Mesenchymal stem cell (in vitro differentiated cells and primary cell): ENCODE measurements at regions not wholly inside any gene's neighbourhood (a gene's known extent, or its start where the extent isn't known, plus 50 kb on each side); places are given as distances from the start of the nearest gene placed in this dataset.

Experiments
- DNase-seq: peaks from one replicate; pipeline ENCODE4 v3.0.0-alpha.2; 2013
- H2AFZ ChIP-seq: one replicate; pipeline ENCODE4 v1.6.1; 2013; ENCODE audit warnings: low read depth, mild to moderate bottlenecking, control low read depth, inconsistent platforms, low read length, moderate library complexity
- H2AK5ac ChIP-seq: 2 replicates; pipeline ENCODE4 v1.6.1; 2013; ENCODE audit warnings: low read length, moderate library complexity, mild to moderate bottlenecking, inconsistent platforms; ENCODE audit not compliant: severe bottlenecking
- H2BK120ac ChIP-seq: one replicate; pipeline ENCODE4 v1.6.1; 2013; ENCODE audit warnings: low read depth, mild to moderate bottlenecking, inconsistent platforms, low read length, moderate library complexity
- H2BK12ac ChIP-seq, 2 experiments: one replicate each; pipeline ENCODE4 v1.6.1; 2013; ENCODE audit warnings: inconsistent platforms in 2 of 2, low read length in 2 of 2, mild to moderate bottlenecking in 2 of 2, moderate library complexity in 2 of 2, control low read depth in 1 of 2
- H2BK15ac ChIP-seq: one replicate; pipeline ENCODE4 v1.6.1; 2013; ENCODE audit warnings: mild to moderate bottlenecking, low read depth, inconsistent platforms; ENCODE audit not compliant: poor library complexity, severe bottlenecking
- H2BK5ac ChIP-seq: 2 replicates; pipeline ENCODE4 v1.6.1; 2013; ENCODE audit warnings: low read depth, mild to moderate bottlenecking, low read length, control low read depth, inconsistent platforms; ENCODE audit not compliant: poor library complexity, severe bottlenecking
- H3K14ac ChIP-seq, 2 experiments: one replicate each; pipeline ENCODE4 v1.6.1; 2013; ENCODE audit warnings: inconsistent platforms in 2 of 2, low read length in 2 of 2, control low read depth in 1 of 2, mild to moderate bottlenecking in 1 of 2, moderate library complexity in 1 of 2
- H3K18ac ChIP-seq, 2 experiments: one replicate each; pipeline ENCODE4 v1.6.1; 2013; ENCODE audit warnings: inconsistent platforms in 2 of 2, low read length in 2 of 2, control low read depth in 1 of 2, low read depth in 1 of 2, mild to moderate bottlenecking in 1 of 2
- H3K23ac ChIP-seq, 2 experiments: one replicate each; pipeline ENCODE4 v1.6.1; 2013; ENCODE audit warnings: inconsistent platforms in 2 of 2, low read length in 2 of 2, mild to moderate bottlenecking in 2 of 2, moderate library complexity in 2 of 2, control low read depth in 1 of 2
- H3K27ac ChIP-seq: 2 replicates; pipeline ENCODE4 v1.5.1; 2013; ENCODE audit warnings: mild to moderate bottlenecking, moderate library complexity, low read length, control low read depth, inconsistent platforms; ENCODE audit not compliant: poor library complexity, severe bottlenecking
- H3K27me3 ChIP-seq, 2 experiments: 2 replicates each; pipeline versions ENCODE4 v1.6.1 to v1.7.0; 2013; ENCODE audit warnings: low read length in 2 of 2, mild to moderate bottlenecking in 2 of 2, moderate library complexity in 2 of 2, control low read depth in 1 of 2, inconsistent platforms in 1 of 2; ENCODE audit not compliant: control insufficient read depth in 1 of 2, insufficient read depth in 1 of 2
- H3K36me3 ChIP-seq, 2 experiments: 2 replicates each; pipeline versions ENCODE4 v1.6.1 to v1.7.0; 2013; ENCODE audit warnings: low read length in 2 of 2, control low read depth in 1 of 2, inconsistent platforms in 1 of 2, low read depth in 1 of 2, mild to moderate bottlenecking in 1 of 2; ENCODE audit not compliant: insufficient read depth in 2 of 2, control insufficient read depth in 1 of 2
- H3K4ac ChIP-seq, 2 experiments: one replicate each; pipeline ENCODE4 v1.6.1; 2013; ENCODE audit warnings: inconsistent platforms in 2 of 2, low read length in 2 of 2, mild to moderate bottlenecking in 2 of 2, moderate library complexity in 2 of 2, control low read depth in 1 of 2, low read depth in 1 of 2
- H3K4me1 ChIP-seq: 2 replicates; pipeline ENCODE4 v1.6.1; 2013; ENCODE audit warnings: low read depth, low read length, control low read depth; ENCODE audit not compliant: control insufficient read depth, insufficient read depth
- H3K4me2 ChIP-seq: 2 replicates; pipeline ENCODE4 v1.6.1; 2013; ENCODE audit warnings: low read length, mild to moderate bottlenecking, inconsistent platforms; ENCODE audit not compliant: poor library complexity, severe bottlenecking
- H3K4me3 ChIP-seq, 2 experiments: 2 replicates each; pipeline versions ENCODE4 v1.5.1 to v1.7.0; 2013; ENCODE audit warnings: low read length in 2 of 2, mild to moderate bottlenecking in 2 of 2, control low read depth in 1 of 2, low read depth in 1 of 2; ENCODE audit not compliant: insufficient read depth in 1 of 2
- H3K79me1 ChIP-seq: replicated peaks from 2 replicates; pipeline ENCODE4 v1.6.1; 2013; ENCODE audit warnings: mild to moderate bottlenecking, control low read depth, low read length, inconsistent platforms; ENCODE audit not compliant: poor library complexity, severe bottlenecking
- H3K9ac ChIP-seq: 2 replicates; pipeline ENCODE4 v1.7.0; 2013; ENCODE audit warnings: mild to moderate bottlenecking, low read length, moderate library complexity
- H3K9me3 ChIP-seq: 2 replicates; pipeline ENCODE4 v1.7.0; 2013; ENCODE audit warnings: mild to moderate bottlenecking, low read length; ENCODE audit not compliant: control insufficient read depth
- H4K8ac ChIP-seq: one replicate; pipeline ENCODE4 v1.6.1; 2013; ENCODE audit warnings: inconsistent platforms, mild to moderate bottlenecking, low read length, moderate library complexity
- H4K91ac ChIP-seq: one replicate; pipeline ENCODE4 v1.6.1; 2013; ENCODE audit warnings: mild to moderate bottlenecking, low read length, inconsistent platforms
- WGBS: methylation state at CpG from one replicate; pipeline ENCODE4 v1.1.7; 2013; ENCODE audit warnings: mixed read lengths; 5-methylcytosine and 5-hydroxymethylcytosine counted together

- H2AK5ac ChIP-seq, result no peak overlapping the region
- no peak overlapping the region for H3K23ac ChIP-seq
- H2AFZ ChIP-seq, result no peak overlapping the region
- H3K9me3 ChIP-seq, result no peaks in the 10 kb centered on the region
- no peak overlapping the region for H3K9ac ChIP-seq
- WGBS, result 97% methylated on average over 3 of the region's 3 CpGs
- no peak overlapping the region for H4K91ac ChIP-seq
- no peak overlapping the region for H4K8ac ChIP-seq
- no peak overlapping the region for H3K14ac ChIP-seq
- H3K4me3 ChIP-seq, result no peak overlapping the region
- H2BK15ac ChIP-seq, result no peak overlapping the region
- H3K4ac ChIP-seq, result no peak overlapping the region
- no peak overlapping the region for H2BK5ac ChIP-seq
- no peak for DNase-seq
- no peaks in the 10 kb centered on the region for H3K36me3 ChIP-seq
- no peak overlapping the region for H2BK120ac ChIP-seq
- no peaks in the 10 kb centered on the region for H3K27me3 ChIP-seq
- no peak overlapping the region for H3K18ac ChIP-seq
- H3K4me2 ChIP-seq, result no peak overlapping the region
- no peak overlapping the region for H2BK12ac ChIP-seq
- no peak overlapping the region for H3K27ac ChIP-seq
- peaks cover 5% of the 10 kb centered on the region for H3K4me1 ChIP-seq
- H3K79me1 ChIP-seq, result no peaks in the 10 kb centered on the region
Observed at GRCh38 chr6:132244744-132245143, 156.5 kb downstream of the MOXD1 start.

GRCh38 chr6:132236744-132237143 is 164.5 kb downstream of the MOXD1 start:
- 11% methylated on average over 3 of the region's 3 CpGs for WGBS
- Histone ChIP-seq H3K36me3 (no peaks in the 10 kb centered on the region), H2BK15ac (no peak overlapping the region), H3K9me3 (no peaks in the 10 kb centered on the region), H3K18ac (no peak overlapping the region), H3K27me3 (no peaks in the 10 kb centered on the region), H2BK120ac (no peak overlapping the region), H3K14ac (no peak overlapping the region), H3K27ac (peak overlapping the region; percentile 89), H3K23ac (no peak overlapping the region), H3K79me1 (no peaks in the 10 kb centered on the region), H2AFZ (peak overlapping the region; percentile 69), H3K4me2 (peak overlapping the region; percentile 34), H3K4me3 (no peak overlapping the region), H4K8ac (no peak overlapping the region), H2BK5ac (no peak overlapping the region), H2AK5ac (no peak overlapping the region), H4K91ac (no peak overlapping the region), H3K4ac (peak overlapping the region in 1 of 2 experiments; percentile 37), H3K4me1 (peaks cover 2% of the 10 kb centered on the region), H2BK12ac (no peak overlapping the region), H3K9ac (no peak overlapping the region)
- no peak for DNase-seq

GRCh38 chr6:132236281-132236680 is 165.0 kb downstream of the MOXD1 start:
- no peak for DNase-seq
- H2AK5ac ChIP-seq, result no peak overlapping the region
- H3K27ac ChIP-seq, result peak overlapping the region; percentile 89
- WGBS, result 0% methylated on average over 1 of the region's 1 CpG
- no peak overlapping the region for H2BK15ac ChIP-seq
- no peak overlapping the region for H4K8ac ChIP-seq
- H4K91ac ChIP-seq, result no peak overlapping the region
- no peak overlapping the region for H3K23ac ChIP-seq
- H3K4me3 ChIP-seq, result no peak overlapping the region
- no peak overlapping the region for H3K14ac ChIP-seq
- H2BK12ac ChIP-seq, result no peak overlapping the region
- no peaks in the 10 kb centered on the region for H3K27me3 ChIP-seq
- H3K36me3 ChIP-seq, result no peaks in the 10 kb centered on the region
- H3K9me3 ChIP-seq, result no peaks in the 10 kb centered on the region
- no peak overlapping the region for H3K4me2 ChIP-seq
- peaks cover 2% of the 10 kb centered on the region for H3K4me1 ChIP-seq
- H2BK120ac ChIP-seq, result no peak overlapping the region
- no peak overlapping the region for H2AFZ ChIP-seq
- no peak overlapping the region for H3K4ac ChIP-seq
- H3K9ac ChIP-seq, result no peak overlapping the region
- H3K18ac ChIP-seq, result no peak overlapping the region
- no peak overlapping the region for H2BK5ac ChIP-seq
- H3K79me1 ChIP-seq, result no peaks in the 10 kb centered on the region

- no peak overlapping the region for H2AK5ac ChIP-seq
- H3K4me2 ChIP-seq, result no peak overlapping the region
- WGBS, result 20% methylated on average over 1 of the region's 2 CpGs
- H3K18ac ChIP-seq, result no peak overlapping the region
- no peaks in the 10 kb centered on the region for H3K27me3 ChIP-seq
- no peak overlapping the region for H2BK5ac ChIP-seq
- no peak overlapping the region for H2BK15ac ChIP-seq
- no peak overlapping the region for H3K4me3 ChIP-seq
- H3K9me3 ChIP-seq, result no peaks in the 10 kb centered on the region
- no peak overlapping the region for H3K14ac ChIP-seq
- no peak overlapping the region for H3K9ac ChIP-seq
- H3K23ac ChIP-seq, result no peak overlapping the region
- H2AFZ ChIP-seq, result no peak overlapping the region
- no peak overlapping the region for H3K4ac ChIP-seq
- no peak overlapping the region for H4K91ac ChIP-seq
- no peak overlapping the region for H4K8ac ChIP-seq
- no peaks in the 10 kb centered on the region for H3K79me1 ChIP-seq
- H3K27ac ChIP-seq, result peak overlapping the region; percentile 89
- H3K4me1 ChIP-seq, result peaks cover 2% of the 10 kb centered on the region
- no peak overlapping the region for H2BK12ac ChIP-seq
- H2BK120ac ChIP-seq, result no peak overlapping the region
- no peaks in the 10 kb centered on the region for H3K36me3 ChIP-seq
- peak; percentile 26 for DNase-seq
Observed at GRCh38 chr6:132235596-132236280, 165.5 kb downstream of the MOXD1 start.
